Hematopoietic multipotent progenitor cell (in vitro differentiated cells): ENCODE measurements at regions not wholly inside any gene's neighbourhood (a gene's known extent, or its start where the extent isn't known, plus 50 kb on each side); places are given as distances from the start of the nearest gene placed in this dataset.
"Not testable (repeated sequence)": the region's sequence is repeated elsewhere in the genome, so short reads cannot be mapped to it uniquely, and the experiment has no call there.

Source experiments
- DNase-seq, 3 donors: peaks; one replicate each; pipeline ENCODE4 v3.0.0-alpha.2; 2011 to 2015; ENCODE audit warnings: low read depth in 2 of 3, low spot score in 2 of 3

- no peak for DNase-seq
Measured at GRCh38 chr6:6746970-6747338, 158.4 kb downstream of the LY86 start.

DNA sequence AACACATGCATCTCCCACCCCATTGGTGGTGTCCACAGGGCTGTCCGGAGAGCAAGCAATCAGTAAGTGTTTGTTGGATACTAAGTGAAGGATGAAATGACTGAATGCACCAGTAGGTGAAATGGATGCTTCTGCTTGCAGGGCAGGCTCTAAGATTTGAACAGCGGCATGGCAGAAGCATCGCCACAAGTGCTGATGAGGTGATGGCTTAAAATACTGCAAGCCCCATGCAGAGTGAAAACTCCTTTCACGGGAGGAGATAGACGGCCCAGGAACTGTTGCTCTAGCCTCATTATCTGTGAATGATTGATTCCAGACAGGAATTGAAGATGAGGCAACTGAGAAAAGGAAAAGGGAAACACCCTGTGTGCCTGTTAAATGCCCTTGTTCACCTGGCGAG is 158.9 kb downstream of the LY86 start:
- DNase-seq: no peak

- DNase-seq: no peak
Measured at GRCh38 chr6:6748001-6748400, 159.5 kb downstream of the LY86 start.

GRCh38 chr6:6749702-6750491 is 161.4 kb downstream of the LY86 start:
- DNase-seq: peak in 2 of 3 donors; percentile 41 to 45

DNA sequence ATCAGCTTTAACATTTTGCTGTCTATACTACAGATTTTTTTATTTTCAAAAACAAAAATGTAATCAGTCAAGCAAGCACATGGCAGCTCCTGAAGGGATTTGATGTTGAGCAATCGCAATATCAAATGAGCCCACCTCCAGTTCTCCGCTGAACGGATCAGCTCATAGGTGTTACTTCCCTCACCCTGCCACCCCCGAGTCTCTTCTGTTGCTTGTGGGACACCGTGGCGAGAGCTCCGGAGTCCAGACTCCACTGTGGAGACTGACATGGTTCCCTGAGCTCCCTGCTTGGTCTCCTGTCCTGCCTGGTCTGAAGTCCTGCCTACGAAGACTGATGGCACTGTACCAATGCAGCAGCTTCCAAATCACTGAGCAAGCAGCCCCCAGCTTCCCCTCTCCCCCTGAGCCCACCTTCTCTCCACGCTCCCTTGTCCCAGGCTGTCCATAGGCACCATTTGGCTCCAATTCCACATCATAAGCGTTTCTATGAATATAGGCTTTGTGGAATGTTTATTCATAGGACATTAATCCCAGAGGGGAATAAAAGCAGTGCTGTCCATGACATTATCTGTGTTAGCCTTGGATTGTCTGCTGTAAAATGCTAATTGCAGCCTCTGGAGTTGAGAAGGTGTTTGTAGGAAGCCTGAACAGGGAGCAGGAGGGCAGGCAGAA is 162.2 kb downstream of the LY86 start:
- no peak for DNase-seq

GRCh38 chr6:6751266-6751596 is 162.7 kb downstream of the LY86 start:
- DNase-seq: no peak

GRCh38 chr6:6751619-6752023 is 163.1 kb downstream of the LY86 start:
- no peak for DNase-seq

DNA sequence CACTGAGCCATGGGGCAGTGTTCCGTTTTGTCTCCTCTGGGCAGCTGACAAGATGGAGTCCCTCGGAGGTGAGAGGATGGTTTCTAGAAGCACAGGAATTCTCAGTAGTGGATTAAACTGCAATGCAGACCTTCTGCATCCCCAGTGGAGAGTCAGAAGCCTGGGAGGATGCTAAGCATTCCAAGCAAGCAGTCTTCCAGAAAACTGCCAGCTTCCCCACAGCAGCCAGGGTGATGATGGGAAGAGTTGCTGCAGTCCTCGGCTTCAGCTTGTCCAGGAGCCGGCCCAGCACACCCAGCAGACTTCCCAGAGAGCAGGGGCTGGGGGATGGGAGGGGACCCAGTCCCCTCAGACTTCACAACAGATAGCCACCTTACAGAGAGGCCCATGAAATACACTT is 163.6 kb downstream of the LY86 start:
- no peak for DNase-seq

- no peak for DNase-seq
Measured at GRCh38 chr6:6753301-6753700, 164.8 kb downstream of the LY86 start.

DNA sequence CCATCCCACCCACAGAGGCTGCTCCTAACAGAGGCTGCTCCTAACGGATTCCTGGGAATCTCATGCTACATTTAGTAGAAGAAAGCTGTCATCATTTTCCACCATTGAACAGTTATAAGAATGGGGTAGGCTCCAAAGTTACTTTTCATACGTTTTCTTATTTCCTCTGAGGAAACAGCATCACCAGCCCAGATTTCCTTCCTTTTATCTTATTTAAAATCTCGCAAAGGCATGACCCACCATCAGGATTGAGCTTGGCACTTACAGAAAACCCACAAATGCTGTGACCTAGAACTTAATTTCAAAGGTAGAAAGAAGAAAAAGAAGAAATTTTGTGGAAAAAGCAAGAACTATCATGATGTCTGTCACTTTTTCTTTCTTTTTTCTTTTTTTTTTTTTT is 168.0 kb downstream of the LY86 start:
- peak in 2 of 3 donors; percentile 24 to 53 for DNase-seq

DNA sequence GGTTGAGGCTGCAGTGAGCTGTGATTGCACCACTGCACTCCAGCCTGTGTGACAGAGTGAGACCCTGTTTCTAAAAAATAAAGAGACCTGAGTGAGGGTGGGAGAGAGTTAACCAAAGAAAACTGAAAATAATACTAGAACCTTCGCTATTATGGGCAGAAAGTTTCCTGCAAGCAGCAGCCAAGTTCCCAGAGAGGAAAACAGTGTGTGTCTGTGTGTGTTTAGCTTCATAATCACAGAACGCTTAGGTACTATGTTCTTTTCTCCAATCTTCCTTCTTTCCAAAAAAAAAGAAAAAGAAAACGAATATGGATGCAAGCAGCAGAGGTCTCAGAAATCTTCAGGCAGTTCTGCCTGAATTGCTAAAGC is 170.0 kb downstream of the LY86 start:
- DNase-seq: no peak

GRCh38 chr6:6758915-6759654 is 170.6 kb downstream of the LY86 start:
- DNase-seq: peak in 2 of 3 donors; percentile 71 to 85

GRCh38 chr6:6760002-6760401 is 171.5 kb downstream of the LY86 start:
- DNase-seq: no peak

DNA sequence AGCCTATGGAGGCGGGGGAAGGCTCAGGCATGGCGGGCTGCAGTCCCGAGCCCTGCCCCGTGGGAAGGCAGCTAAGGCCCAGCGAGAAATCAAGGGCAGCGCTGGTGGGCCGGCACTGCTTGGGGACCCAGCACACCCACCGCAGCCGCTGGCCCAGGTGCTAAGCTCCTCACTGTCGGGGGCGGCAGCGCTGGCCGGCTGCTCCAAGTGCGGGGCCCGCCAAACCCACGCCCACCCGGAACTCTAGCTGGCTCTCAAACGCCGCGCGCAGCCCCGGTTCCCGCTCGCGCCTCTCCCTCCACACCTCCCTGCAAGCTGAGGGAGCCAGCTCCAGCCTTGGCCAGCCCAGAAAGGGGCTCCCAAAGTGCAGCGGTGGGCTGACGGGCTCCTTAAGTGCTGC is 174.0 kb downstream of the LY86 start:
- DNase-seq: not testable (repeated sequence)

GRCh38 chr6:6764764-6765434 is 176.4 kb downstream of the LY86 start:
- DNase-seq: no peak

GRCh38 chr6:6766230-6766905 is 177.8 kb downstream of the LY86 start:
- no peak for DNase-seq

DNA sequence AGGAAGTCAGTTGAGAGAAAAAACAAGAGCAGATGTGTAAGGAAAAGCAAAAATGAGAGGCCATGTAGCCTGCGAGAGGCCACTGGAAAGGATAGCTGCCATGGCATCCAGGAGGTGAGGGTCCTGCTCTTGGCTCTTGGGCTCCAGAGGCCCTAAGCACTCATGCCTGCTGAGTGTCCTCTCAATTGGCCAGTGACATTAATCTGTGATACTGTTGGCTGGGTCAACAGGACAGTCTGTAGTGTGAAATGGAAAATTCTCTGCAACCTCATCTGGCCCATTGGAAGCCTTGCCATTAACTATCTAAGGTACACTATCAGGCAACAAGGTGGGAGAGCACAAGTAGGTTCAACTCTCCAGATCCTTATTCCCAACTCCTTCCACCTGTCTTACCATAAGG is 180.9 kb downstream of the LY86 start:
- DNase-seq: no peak

GRCh38 chr6:6771224-6771945 is 182.9 kb downstream of the LY86 start:
- DNase-seq: no peak

GRCh38 chr6:6771964-6772363 is 183.4 kb downstream of the LY86 start:
- DNase-seq: no peak

GRCh38 chr6:6772751-6773150 is 184.2 kb downstream of the LY86 start:
- no peak for DNase-seq
